Neural progenitor cell (in vitro differentiated cells): ENCODE measurements at regions not wholly inside any gene's neighbourhood (a gene's known extent, or its start where the extent isn't known, plus 50 kb on each side); places are given as distances from the start of the nearest gene placed in this dataset.

ENCODE experiments used
- DNase-seq: peaks from one replicate; pipeline ENCODE4 v3.0.0-alpha.2; 2016; ENCODE audit warnings: low spot score
- H2AFZ ChIP-seq: fragments of 200-600 bp; sonication (generic); replicated peaks from 2 replicates; pipeline ENCODE4 v1.6.1; 2016; ENCODE audit warnings: antibody characterized with exemption
- H3F3A ChIP-seq: fragments of 200-600 bp; sonication (generic); 2 replicates; pipeline ENCODE4 v1.6.1; 2016; ENCODE audit warnings: antibody characterized with exemption, low read depth
- H3K27ac ChIP-seq: fragments of 200-600 bp; sonication (generic); 2 replicates; pipeline ENCODE4 v1.5.1; 2016; ENCODE audit warnings: mild to moderate bottlenecking
- H3K27me3 ChIP-seq: fragments of 200-600 bp; sonication (generic); 2 replicates; pipeline ENCODE4 v1.6.1; 2016; ENCODE audit warnings: mild to moderate bottlenecking, moderate library complexity
- H3K36me3 ChIP-seq: fragments of 200-600 bp; sonication (generic); 2 replicates; pipeline ENCODE4 v1.5.1; 2016
- H3K4me1 ChIP-seq: fragments of 200-600 bp; sonication (generic); 2 replicates; pipeline ENCODE4 v1.6.1; 2016; ENCODE audit warnings: mixed run types
- H3K4me2 ChIP-seq: fragments of 200-600 bp; sonication (generic); 2 replicates; pipeline ENCODE4 v1.6.1; 2016
- H3K4me3 ChIP-seq: fragments of 200-600 bp; sonication (generic); 2 replicates; pipeline ENCODE4 v1.5.1; 2016
- H3K79me2 ChIP-seq: fragments of 200-600 bp; sonication (generic); 2 replicates; pipeline ENCODE4 v1.6.1; 2016; ENCODE audit warnings: low read depth
- H3K9ac ChIP-seq: fragments of 200-600 bp; sonication (generic); 2 replicates; pipeline ENCODE4 v1.6.1; 2016
- H3K9me3 ChIP-seq: fragments of 200-600 bp; sonication (generic); 2 replicates; pipeline ENCODE4 v1.5.1; 2016; ENCODE audit warnings: low read depth
- H4K20me1 ChIP-seq: fragments of 200-600 bp; sonication (generic); 2 replicates; pipeline ENCODE4 v1.6.1; 2016; ENCODE audit warnings: low read depth
- H3K27ac Mint-ChIP-seq: 3 replicates; pipeline ENCODE4 v1.8.0; 2021; ENCODE audit warnings: mixed read lengths
- H3K27me3 Mint-ChIP-seq: 2 replicates; pipeline ENCODE4 v1.8.0; 2022; ENCODE audit warnings: low read depth, mild to moderate bottlenecking, inconsistent platforms, moderate library complexity, mixed read lengths; ENCODE audit not compliant: insufficient read depth
- H3K36me3 Mint-ChIP-seq: 3 replicates; pipeline ENCODE4 v1.8.0; 2021; ENCODE audit warnings: mixed read lengths
- H3K4me1 Mint-ChIP-seq: 3 replicates; pipeline ENCODE4 v1.8.0; 2021; ENCODE audit warnings: mixed read lengths
- H3K4me3 Mint-ChIP-seq: 3 replicates; pipeline ENCODE4 v1.8.0; 2021; ENCODE audit warnings: mild to moderate bottlenecking, moderate library complexity, mixed read lengths
- H3K9me3 Mint-ChIP-seq: 3 replicates; pipeline ENCODE4 v1.8.0; 2020; ENCODE audit warnings: mixed read lengths
- EZH2 ChIP-seq: fragments of 200-600 bp; sonication (generic); IDR thresholded peaks from 2 replicates; pipeline ENCODE4 v1.6.1; 2017; ENCODE audit warnings: antibody characterized with exemption, mild to moderate bottlenecking, moderate library complexity
- EZH2phosphoT487 ChIP-seq: fragments of 200-600 bp; sonication (generic); IDR thresholded peaks from 2 replicates; pipeline ENCODE4 v1.6.1; 2017; ENCODE audit warnings: antibody characterized with exemption
- TF ChIP-seq, protein P1 (sequence below): fragments of 200-600 bp; sonication (generic); IDR thresholded peaks from 2 replicates; pipeline ENCODE4 v1.5.1; 2017; ENCODE audit warnings: antibody characterized with exemption, mild to moderate bottlenecking

DNA sequence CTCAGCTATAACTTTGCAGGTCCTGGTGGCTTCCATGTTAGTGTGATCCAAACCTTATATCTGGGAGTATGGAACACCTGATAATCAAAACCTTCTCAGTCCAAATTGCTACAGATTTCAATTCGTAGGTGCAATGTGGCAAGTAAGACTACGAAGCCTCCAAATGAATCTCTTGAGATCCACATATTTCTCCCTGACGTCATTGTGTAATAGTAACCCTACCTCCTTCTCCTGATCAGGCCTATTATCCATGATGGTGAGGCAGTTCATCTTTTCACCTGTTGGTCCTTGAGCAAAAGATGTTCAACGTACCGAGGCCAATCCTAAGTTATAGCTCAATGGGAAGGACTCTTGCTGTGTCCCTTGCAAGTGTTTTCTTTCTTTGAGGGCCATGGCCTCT lies 115.9 kb upstream of the CHRM3 start:
- H3K4me1 Mint-ChIP-seq = no peaks in the 10 kb centered on the region
- Histone ChIP-seq H3K4me1 (no peaks in the 10 kb centered on the region), H3K36me3 (no peaks in the 10 kb centered on the region)

DNA sequence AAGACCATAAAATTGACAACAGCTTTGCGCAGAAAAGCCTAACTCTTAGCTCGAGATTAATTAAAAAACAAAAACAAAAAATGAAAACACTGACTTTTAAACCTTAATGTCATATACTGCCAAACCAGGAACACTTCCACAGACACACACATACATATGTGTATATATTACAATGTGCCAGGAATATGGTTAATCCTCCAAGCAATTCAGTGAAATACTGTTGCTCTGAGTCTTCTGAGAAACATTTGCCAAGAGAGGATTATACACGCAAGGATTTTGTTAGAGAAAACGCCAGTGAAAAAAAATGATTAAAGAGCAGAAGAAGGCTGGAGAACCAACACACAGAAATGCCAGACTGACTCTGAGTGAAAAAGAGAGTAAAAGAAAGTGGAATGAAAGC lies 116.7 kb upstream of the CHRM3 start:
- Histone ChIP-seq H3K4me3 (no peak overlapping the region), H3K4me1 (no peaks in the 10 kb centered on the region), H3K27me3 (no peaks in the 10 kb centered on the region), H2AFZ (no peak overlapping the region), H3K36me3 (no peaks in the 10 kb centered on the region), H3K27ac (no peak overlapping the region), H3K9me3 (no peaks in the 10 kb centered on the region), H3F3A (no peaks in the 10 kb centered on the region), H3K79me2 (no peaks in the 10 kb centered on the region), H4K20me1 (no peaks in the 10 kb centered on the region), H3K4me2 (no peak overlapping the region), H3K9ac (no peak overlapping the region)
- H3K27me3 Mint-ChIP-seq = no peaks in the 10 kb centered on the region
- no peaks in the 10 kb centered on the region for H3K4me1 Mint-ChIP-seq
- no peak overlapping the region for H3K4me3 Mint-ChIP-seq
- TF ChIP-seq EZH2 (no peak), EZH2phosphoT487 (no peak)
- TF ChIP-seq, protein P1, sequence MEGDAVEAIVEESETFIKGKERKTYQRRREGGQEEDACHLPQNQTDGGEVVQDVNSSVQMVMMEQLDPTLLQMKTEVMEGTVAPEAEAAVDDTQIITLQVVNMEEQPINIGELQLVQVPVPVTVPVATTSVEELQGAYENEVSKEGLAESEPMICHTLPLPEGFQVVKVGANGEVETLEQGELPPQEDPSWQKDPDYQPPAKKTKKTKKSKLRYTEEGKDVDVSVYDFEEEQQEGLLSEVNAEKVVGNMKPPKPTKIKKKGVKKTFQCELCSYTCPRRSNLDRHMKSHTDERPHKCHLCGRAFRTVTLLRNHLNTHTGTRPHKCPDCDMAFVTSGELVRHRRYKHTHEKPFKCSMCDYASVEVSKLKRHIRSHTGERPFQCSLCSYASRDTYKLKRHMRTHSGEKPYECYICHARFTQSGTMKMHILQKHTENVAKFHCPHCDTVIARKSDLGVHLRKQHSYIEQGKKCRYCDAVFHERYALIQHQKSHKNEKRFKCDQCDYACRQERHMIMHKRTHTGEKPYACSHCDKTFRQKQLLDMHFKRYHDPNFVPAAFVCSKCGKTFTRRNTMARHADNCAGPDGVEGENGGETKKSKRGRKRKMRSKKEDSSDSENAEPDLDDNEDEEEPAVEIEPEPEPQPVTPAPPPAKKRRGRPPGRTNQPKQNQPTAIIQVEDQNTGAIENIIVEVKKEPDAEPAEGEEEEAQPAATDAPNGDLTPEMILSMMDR = no peak
- no peaks in the 10 kb centered on the region for H3K36me3 Mint-ChIP-seq
- no peak overlapping the region for H3K27ac Mint-ChIP-seq
- no peaks in the 10 kb centered on the region for H3K9me3 Mint-ChIP-seq
- DNase-seq = no peak

More for the DNA sequence above, 115.9 kb upstream of the CHRM3 start:
- H4K20me1 ChIP-seq = no peaks in the 10 kb centered on the region
- no peak overlapping the region for H3K4me3 ChIP-seq
- no peak overlapping the region for H3K9ac ChIP-seq
- H3K4me2 ChIP-seq = no peak overlapping the region
- DNase-seq = no peak
- TF ChIP-seq EZH2 = no peak
- TF ChIP-seq, protein P1 = no peak
- TF ChIP-seq EZH2phosphoT487 = no peak
- H3K36me3 Mint-ChIP-seq = no peaks in the 10 kb centered on the region
- no peaks in the 10 kb centered on the region for H3K27me3 Mint-ChIP-seq
- H3F3A ChIP-seq = no peaks in the 10 kb centered on the region
- no peaks in the 10 kb centered on the region for H3K9me3 Mint-ChIP-seq
- no peak overlapping the region for H3K4me3 Mint-ChIP-seq
- no peaks in the 10 kb centered on the region for H3K9me3 ChIP-seq
- H3K27me3 ChIP-seq = no peaks in the 10 kb centered on the region
- H2AFZ ChIP-seq = no peak overlapping the region
- no peak overlapping the region for H3K27ac Mint-ChIP-seq
- H3K79me2 ChIP-seq = no peaks in the 10 kb centered on the region
- H3K27ac ChIP-seq = no peak overlapping the region

DNA sequence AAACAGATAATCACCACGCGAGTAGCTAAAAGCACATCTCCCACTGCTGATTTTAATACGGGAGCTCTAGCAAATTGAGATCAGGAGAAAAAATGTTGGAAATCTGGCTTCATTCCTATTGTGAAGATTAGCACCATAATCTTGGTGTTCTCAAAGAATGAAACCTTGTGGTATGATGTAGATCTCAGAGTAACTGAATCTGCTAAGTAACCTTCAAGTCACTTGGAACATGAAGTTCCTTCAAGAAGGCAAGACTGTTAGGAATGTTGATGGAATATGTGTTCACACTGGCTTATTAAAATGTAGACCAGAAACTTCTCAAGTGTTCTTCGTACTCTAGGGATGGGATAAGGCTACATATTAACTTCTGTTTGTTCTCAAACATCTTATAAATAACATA lies 117.4 kb upstream of the CHRM3 start:
- no peaks in the 10 kb centered on the region for H3K36me3 Mint-ChIP-seq
- Histone ChIP-seq H3K4me2 (no peak overlapping the region), H2AFZ (no peak overlapping the region), H3K36me3 (no peaks in the 10 kb centered on the region), H3K9ac (no peak overlapping the region), H3K4me1 (no peaks in the 10 kb centered on the region), H3K27ac (no peak overlapping the region), H3F3A (no peaks in the 10 kb centered on the region), H3K27me3 (no peaks in the 10 kb centered on the region), H4K20me1 (no peaks in the 10 kb centered on the region), H3K79me2 (no peaks in the 10 kb centered on the region), H3K4me3 (no peak overlapping the region), H3K9me3 (no peaks in the 10 kb centered on the region)
- H3K27me3 Mint-ChIP-seq = no peaks in the 10 kb centered on the region
- H3K27ac Mint-ChIP-seq = no peak overlapping the region
- TF ChIP-seq EZH2phosphoT487 = no peak
- TF ChIP-seq EZH2 = no peak
- TF ChIP-seq, protein P1 = no peak
- DNase-seq = no peak
- H3K4me3 Mint-ChIP-seq = no peak overlapping the region
- H3K4me1 Mint-ChIP-seq = no peaks in the 10 kb centered on the region
- no peaks in the 10 kb centered on the region for H3K9me3 Mint-ChIP-seq

DNA sequence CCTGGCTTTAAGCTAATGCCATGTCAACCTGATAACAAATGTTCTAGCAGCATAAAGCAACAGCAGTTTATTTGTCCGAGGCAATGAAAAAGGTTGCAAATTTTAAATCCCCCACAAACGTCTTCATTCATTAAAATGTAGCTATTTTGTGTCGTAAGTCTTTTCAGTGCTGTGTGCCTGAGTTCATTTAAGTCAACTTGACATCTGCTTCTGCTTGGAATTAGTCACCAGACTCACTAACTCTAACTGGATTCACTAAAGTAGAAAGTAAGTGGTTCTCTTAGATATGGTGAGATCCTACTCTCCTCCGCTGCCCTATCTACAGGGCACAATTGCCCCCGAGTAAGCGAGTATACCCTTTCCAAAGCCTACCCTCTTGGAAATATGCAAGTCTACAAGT lies 118.4 kb upstream of the CHRM3 start:
- Mint-ChIP-seq H3K9me3 (no peaks in the 10 kb centered on the region), H3K27me3 (no peaks in the 10 kb centered on the region), H3K36me3 (no peaks in the 10 kb centered on the region), H3K27ac (no peak overlapping the region), H3K4me1 (no peaks in the 10 kb centered on the region), H3K4me3 (no peak overlapping the region)
- Histone ChIP-seq H3K9ac (no peak overlapping the region), H4K20me1 (no peaks in the 10 kb centered on the region), H3K36me3 (no peaks in the 10 kb centered on the region), H3K27ac (no peak overlapping the region), H3K4me3 (no peak overlapping the region), H3F3A (no peaks in the 10 kb centered on the region), H3K9me3 (no peaks in the 10 kb centered on the region), H3K4me2 (no peak overlapping the region), H3K27me3 (no peaks in the 10 kb centered on the region), H3K79me2 (no peaks in the 10 kb centered on the region), H2AFZ (no peak overlapping the region), H3K4me1 (no peaks in the 10 kb centered on the region)
- TF ChIP-seq, protein P1 = no peak
- no peak for TF ChIP-seq EZH2phosphoT487
- no peak for TF ChIP-seq EZH2
- DNase-seq = no peak
